ENCODE measurements at regions not wholly inside any gene's neighbourhood (a gene's known extent, or its start where the extent isn't known, plus 50 kb on each side); places are given as distances from the start of the nearest gene placed in this dataset.

DNA sequence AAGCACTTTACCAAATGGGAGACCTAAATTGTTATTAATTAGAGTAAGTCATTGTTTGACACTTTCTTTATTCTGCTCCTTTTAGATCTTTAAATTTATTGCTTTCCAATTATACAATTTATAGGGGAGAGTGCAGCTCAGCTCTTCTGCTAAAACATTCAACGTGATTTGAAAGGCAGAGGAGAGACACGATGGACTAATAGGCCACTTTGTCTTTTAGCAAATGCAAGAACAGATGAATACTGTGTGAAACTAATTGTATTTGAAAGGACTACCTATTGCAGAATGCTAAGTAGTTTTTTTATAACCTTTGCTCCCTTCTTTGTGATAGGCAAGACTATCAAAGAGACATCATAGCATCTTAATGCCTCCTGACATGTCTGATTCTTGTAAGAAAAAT lies 320.4 kb upstream of the KLF3 start:
- H3K9me3 Mint-ChIP-seq, result peaks cover 39% of the 10 kb centered on the region
- Histone ChIP-seq H3K27ac (ENCODE audit: low read depth, low read length) (no peak overlapping the region), H3K4me1 (ENCODE audit: control insufficient read depth, insufficient read depth, low read length) (no peaks in the 10 kb centered on the region), H3K36me3 (ENCODE audit: control insufficient read depth, insufficient read depth, low read length) (no peaks in the 10 kb centered on the region), H3K9ac (ENCODE audit: extremely low read depth, low read length, poor library complexity, severe bottlenecking) (no peak overlapping the region), H3K9me3 (ENCODE audit: control insufficient read depth, low read length) (no peaks in the 10 kb centered on the region), H3K4me3 (ENCODE audit: low read length) (no peak overlapping the region), H3K27me3 (ENCODE audit: control insufficient read depth, insufficient read depth, low read length, poor library complexity, severe bottlenecking) (no peaks in the 10 kb centered on the region)
- DNase-seq, result no peak
- peaks cover 2% of the 10 kb centered on the region for H3K27me3 Mint-ChIP-seq (ENCODE audit: insufficient read depth)
- WGBS, 2 experiments (ENCODE audit: insufficient coverage in 1 of 2, insufficient read length in 1 of 2), result 71 to 82% methylated on average over 1 to 2 of the region's 2 CpGs
- no peaks in the 10 kb centered on the region for H3K36me3 Mint-ChIP-seq (ENCODE audit: low read depth)
- no peak overlapping the region for H3K27ac Mint-ChIP-seq
- no peaks in the 10 kb centered on the region for H3K4me1 Mint-ChIP-seq
- no peak overlapping the region for H3K4me3 Mint-ChIP-seq
- TF ChIP-seq, protein P1, sequence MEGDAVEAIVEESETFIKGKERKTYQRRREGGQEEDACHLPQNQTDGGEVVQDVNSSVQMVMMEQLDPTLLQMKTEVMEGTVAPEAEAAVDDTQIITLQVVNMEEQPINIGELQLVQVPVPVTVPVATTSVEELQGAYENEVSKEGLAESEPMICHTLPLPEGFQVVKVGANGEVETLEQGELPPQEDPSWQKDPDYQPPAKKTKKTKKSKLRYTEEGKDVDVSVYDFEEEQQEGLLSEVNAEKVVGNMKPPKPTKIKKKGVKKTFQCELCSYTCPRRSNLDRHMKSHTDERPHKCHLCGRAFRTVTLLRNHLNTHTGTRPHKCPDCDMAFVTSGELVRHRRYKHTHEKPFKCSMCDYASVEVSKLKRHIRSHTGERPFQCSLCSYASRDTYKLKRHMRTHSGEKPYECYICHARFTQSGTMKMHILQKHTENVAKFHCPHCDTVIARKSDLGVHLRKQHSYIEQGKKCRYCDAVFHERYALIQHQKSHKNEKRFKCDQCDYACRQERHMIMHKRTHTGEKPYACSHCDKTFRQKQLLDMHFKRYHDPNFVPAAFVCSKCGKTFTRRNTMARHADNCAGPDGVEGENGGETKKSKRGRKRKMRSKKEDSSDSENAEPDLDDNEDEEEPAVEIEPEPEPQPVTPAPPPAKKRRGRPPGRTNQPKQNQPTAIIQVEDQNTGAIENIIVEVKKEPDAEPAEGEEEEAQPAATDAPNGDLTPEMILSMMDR (conservative IDR thresholded peaks at IDR 0.05), result no peak

DNA sequence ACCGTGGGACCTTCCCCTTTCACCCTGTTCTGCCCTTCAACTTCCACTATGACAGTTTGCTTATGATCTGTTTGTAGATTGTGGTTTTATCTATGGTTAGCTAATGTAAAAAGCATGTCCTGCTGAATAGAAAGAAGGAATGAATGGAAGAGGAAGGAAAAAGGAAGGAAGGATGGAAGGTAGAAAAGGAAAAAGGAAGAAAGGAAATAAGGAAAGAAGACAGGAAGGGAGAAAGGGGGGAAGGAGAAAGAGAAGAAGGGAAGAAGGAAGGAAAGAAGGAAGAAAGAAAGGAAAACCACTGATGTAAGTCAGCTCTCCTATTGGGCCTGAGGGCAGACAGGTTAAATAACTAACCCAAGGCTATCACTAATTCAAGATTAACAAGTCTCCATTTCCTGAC lies 319.1 kb upstream of the KLF3 start:
- Mint-ChIP-seq H3K27me3 (ENCODE audit: insufficient read depth) (peaks cover 2% of the 10 kb centered on the region), H3K36me3 (ENCODE audit: low read depth) (no peaks in the 10 kb centered on the region), H3K4me3 (no peak overlapping the region)

DNA sequence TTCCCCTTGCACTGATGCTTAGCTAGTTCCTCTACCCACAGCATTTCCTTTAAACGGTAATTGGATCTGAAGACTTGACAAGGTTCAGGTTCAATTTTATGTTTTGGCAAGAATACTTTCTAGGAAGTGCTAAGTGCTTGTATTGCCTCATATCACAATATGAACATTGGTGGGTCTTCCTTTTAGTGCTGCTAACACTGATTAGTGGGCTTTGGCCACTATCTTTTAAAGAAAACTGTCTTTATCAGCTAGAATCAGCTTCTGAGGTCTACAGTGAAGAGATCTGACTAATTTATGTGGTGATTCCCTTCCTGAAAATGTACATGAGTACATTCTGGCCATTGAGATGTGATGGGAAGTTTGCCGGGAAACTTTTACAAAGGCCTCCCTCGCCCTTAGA lies 316.7 kb upstream of the KLF3 start:
- no peak for DNase-seq
- peaks cover 22% of the 10 kb centered on the region for H3K9me3 Mint-ChIP-seq
- no peak overlapping the region for H3K4me3 Mint-ChIP-seq
- H3K27ac ChIP-seq (ENCODE audit: low read depth, low read length), result no peak overlapping the region
- TF ChIP-seq, protein P1 (conservative IDR thresholded peaks at IDR 0.05), result no peak
- H3K4me3 ChIP-seq (ENCODE audit: low read length), result no peak overlapping the region
- H3K9me3 ChIP-seq (ENCODE audit: control insufficient read depth, low read length), result no peaks in the 10 kb centered on the region
- no peak overlapping the region for H3K27ac Mint-ChIP-seq
- H3K4me1 ChIP-seq (ENCODE audit: control insufficient read depth, insufficient read depth, low read length), result no peaks in the 10 kb centered on the region
- H3K4me1 Mint-ChIP-seq, result no peaks in the 10 kb centered on the region
- peaks cover 2% of the 10 kb centered on the region for H3K27me3 Mint-ChIP-seq (ENCODE audit: insufficient read depth)
- H3K27me3 ChIP-seq (ENCODE audit: control insufficient read depth, insufficient read depth, low read length, poor library complexity, severe bottlenecking), result no peaks in the 10 kb centered on the region
- no peaks in the 10 kb centered on the region for H3K36me3 Mint-ChIP-seq (ENCODE audit: low read depth)
- WGBS, 2 experiments (ENCODE audit: insufficient coverage in 1 of 2, insufficient read length in 1 of 2), result 78 to 88% methylated on average over 2 to 3 of the region's 3 CpGs
- no peaks in the 10 kb centered on the region for H3K36me3 ChIP-seq (ENCODE audit: control insufficient read depth, insufficient read depth, low read length)
- H3K9ac ChIP-seq (ENCODE audit: extremely low read depth, low read length, poor library complexity, severe bottlenecking), result no peak overlapping the region

More for the DNA sequence above, 319.1 kb upstream of the KLF3 start:
- Histone ChIP-seq H3K36me3 (ENCODE audit: control insufficient read depth, insufficient read depth, low read length) (no peaks in the 10 kb centered on the region), H3K9me3 (ENCODE audit: control insufficient read depth, low read length) (no peaks in the 10 kb centered on the region), H3K4me1 (ENCODE audit: control insufficient read depth, insufficient read depth, low read length) (no peaks in the 10 kb centered on the region), H3K4me3 (ENCODE audit: low read length) (no peak overlapping the region), H3K9ac (ENCODE audit: extremely low read depth, low read length, poor library complexity, severe bottlenecking) (no peak overlapping the region), H3K27ac (ENCODE audit: low read depth, low read length) (no peak overlapping the region), H3K27me3 (ENCODE audit: control insufficient read depth, insufficient read depth, low read length, poor library complexity, severe bottlenecking) (no peaks in the 10 kb centered on the region)
- H3K4me1 Mint-ChIP-seq, result no peaks in the 10 kb centered on the region
- TF ChIP-seq, protein P1 (conservative IDR thresholded peaks at IDR 0.05), result no peak
- H3K27ac Mint-ChIP-seq, result no peak overlapping the region
- 80% methylated on average over 1 of the region's 1 CpG; no CpG with 5 or more reads in 1 of the 2 experiments for WGBS, 2 experiments (ENCODE audit: insufficient coverage in 1 of 2, insufficient read length in 1 of 2)
- peaks cover 27% of the 10 kb centered on the region for H3K9me3 Mint-ChIP-seq
- DNase-seq, result no peak

All from endodermal cell (in vitro differentiated cells).